GM12891 (cell line): ENCODE measurements at regions not wholly inside any gene's neighbourhood (a gene's known extent, or its start where the extent isn't known, plus 50 kb on each side); places are given as distances from the start of the nearest gene placed in this dataset.

Experiments
- DNase-seq: peaks from one replicate; pipeline ENCODE4 v3.0.0; 2011; ENCODE audit warnings: low spot score; ENCODE audit not compliant: insufficient read length
- FAIRE-seq: peaks from 2 replicates; lab custom pipeline; 2011; peaks lifted over from hg19 to GRCh38; lab: Jason Lieb, UNC
- PAX5 ChIP-seq: IDR thresholded peaks from 2 replicates; pipeline ENCODE4 v1.6.1; 2011; ENCODE audit warnings: low read length, moderate library complexity, mild to moderate bottlenecking; ENCODE audit not compliant: insufficient read depth, severe bottlenecking
- POLR2A ChIP-seq: IDR thresholded peaks from 2 replicates; pipeline ENCODE4 v1.6.1; 2011; ENCODE audit warnings: low read depth, low read length, control low read depth
- POLR2AphosphoS5 ChIP-seq: IDR thresholded peaks from 2 replicates; pipeline ENCODE4 v1.6.1; 2011; ENCODE audit warnings: low read depth, low read length, control low read depth
- POU2F2 ChIP-seq: IDR thresholded peaks from 2 replicates; pipeline ENCODE4 v1.6.1; 2011; ENCODE audit warnings: low read depth, mild to moderate bottlenecking, control low read depth, low read length, moderate library complexity
- SPI1 ChIP-seq: IDR thresholded peaks from 2 replicates; pipeline ENCODE4 v1.6.1; 2011; ENCODE audit warnings: low read depth, low read length, control low read depth
- TAF1 ChIP-seq: IDR thresholded peaks from 2 replicates; pipeline ENCODE4 v1.6.1; 2011; ENCODE audit warnings: low read depth, low read length, control low read depth

- no peak for FAIRE-seq
These were observed 154.9 kb downstream of the NR4A2 start for GRCh38 chr2:156177654-156178053.

GRCh38 chr2:156175946-156176345, 156.6 kb downstream of the NR4A2 start:
- FAIRE-seq (no peak), DNase-seq (no peak)
- TF ChIP-seq PAX5 (no peak), SPI1 (no peak), POLR2AphosphoS5 (no peak), TAF1 (no peak), POLR2A (no peak), POU2F2 (no peak)

More at GRCh38 chr2:156177654-156178053, 154.9 kb downstream of the NR4A2 start:
- TF ChIP-seq POU2F2 (no peak), PAX5 (no peak), SPI1 (no peak), TAF1 (no peak), POLR2AphosphoS5 (no peak), POLR2A (no peak)
- no peak for DNase-seq

- no peak for FAIRE-seq
- no peak for DNase-seq
- no peak for TF ChIP-seq POU2F2
- no peak for TF ChIP-seq POLR2A
- no peak for TF ChIP-seq SPI1
- no peak for TF ChIP-seq PAX5
- no peak for TF ChIP-seq TAF1
- no peak for TF ChIP-seq POLR2AphosphoS5
These were observed 161.6 kb downstream of the NR4A2 start for GRCh38 chr2:156170929-156171328.

- no peak for TF ChIP-seq SPI1
- no peak for TF ChIP-seq POLR2AphosphoS5
- TF ChIP-seq POLR2A = no peak
- no peak for TF ChIP-seq TAF1
- TF ChIP-seq PAX5 = no peak
- TF ChIP-seq POU2F2 = no peak
- FAIRE-seq = no peak
These were observed 166.8 kb downstream of the NR4A2 start for GRCh38 chr2:156165742-156166141.

GRCh38 chr2:156164091-156164720, 168.3 kb downstream of the NR4A2 start:
- no peak for TF ChIP-seq POLR2AphosphoS5
- TF ChIP-seq TAF1 = no peak
- no peak for TF ChIP-seq POLR2A
- no peak for TF ChIP-seq POU2F2
- no peak for TF ChIP-seq SPI1
- no peak for TF ChIP-seq PAX5
- FAIRE-seq (no peak), DNase-seq (no peak)

More at GRCh38 chr2:156165742-156166141, 166.8 kb downstream of the NR4A2 start:
- no peak for DNase-seq

- no peak for TF ChIP-seq POU2F2
- FAIRE-seq = no peak
- DNase-seq = no peak
These were observed 173.7 kb downstream of the NR4A2 start for GRCh38 chr2:156158808-156159207.

GRCh38 chr2:156157670-156158069, 174.9 kb downstream of the NR4A2 start:
- TF ChIP-seq POLR2AphosphoS5 (no peak), TAF1 (no peak), POU2F2 (no peak), PAX5 (no peak), SPI1 (no peak), POLR2A (no peak)
- FAIRE-seq (no peak), DNase-seq (no peak)

GRCh38 chr2:156156580-156156979, 175.9 kb downstream of the NR4A2 start:
- FAIRE-seq = no peak
- TF ChIP-seq SPI1 = no peak
- TF ChIP-seq POU2F2 = no peak
- TF ChIP-seq PAX5 = no peak
- no peak for TF ChIP-seq POLR2A
- TF ChIP-seq TAF1 = no peak
- TF ChIP-seq POLR2AphosphoS5 = no peak
- DNase-seq = no peak

GRCh38 chr2:156155319-156155718, 177.2 kb downstream of the NR4A2 start:
- FAIRE-seq (no peak), DNase-seq (no peak)
- TF ChIP-seq PAX5 = no peak
- TF ChIP-seq POU2F2 = no peak
- no peak for TF ChIP-seq SPI1
- no peak for TF ChIP-seq POLR2A
- no peak for TF ChIP-seq TAF1

GRCh38 chr2:156151351-156151750, 181.2 kb downstream of the NR4A2 start:
- no peak for FAIRE-seq

More at GRCh38 chr2:156151351-156151750, 181.2 kb downstream of the NR4A2 start:
- DNase-seq = no peak
- TF ChIP-seq POLR2A (no peak), PAX5 (no peak), TAF1 (no peak), POLR2AphosphoS5 (no peak), POU2F2 (no peak), SPI1 (no peak)
